K562 (cell line): ENCODE measurements at regions not wholly inside any gene's neighbourhood (a gene's known extent, or its start where the extent isn't known, plus 50 kb on each side); places are given as distances from the start of the nearest gene placed in this dataset.

Experiments used
- HDGF ChIP-seq: fragments of 450-650 bp; IDR thresholded peaks from 2 replicates; pipeline ENCODE4 v1.6.1; 2016
- IFI16 ChIP-seq: fragments of 250-450 bp; sonication (Bioruptor Pico); IDR thresholded peaks from 2 replicates; pipeline ENCODE4 v2.1.2; 2022; ENCODE audit warnings: mild to moderate bottlenecking, inconsistent platforms
- ZNF644 ChIP-seq: fragments of 200-800 bp; sonication (Bioruptor generic); IDR thresholded peaks from 2 replicates; pipeline ENCODE4 v1.6.1; 2016; ENCODE audit warnings: low read depth, missing genetic modification characterization, missing compliant biosample characterization
- TF ChIP-seq, protein P1 (sequence below), 2 experiments: fragments of 450-650 bp in 1 of 2; sonication (generic) in 1 of 2; formaldehyde crosslinking in 1 of 2; IDR thresholded peaks in 1 of 2; conservative IDR thresholded peaks in 1 of 2; 2 replicates each; pipeline versions ENCODE4 v1.6.1 to v1.8.1; 2016 to 2023; ENCODE audit warnings: mild to moderate bottlenecking in 2 of 2, moderate library complexity in 2 of 2, inconsistent platforms in 1 of 2, missing genetic modification reagents in 1 of 2

GRCh38 chr7:142440906-142441411, 183.1 kb upstream of the PRSS58 start:
- no peak for TF ChIP-seq ZNF644
- TF ChIP-seq, protein P1, sequence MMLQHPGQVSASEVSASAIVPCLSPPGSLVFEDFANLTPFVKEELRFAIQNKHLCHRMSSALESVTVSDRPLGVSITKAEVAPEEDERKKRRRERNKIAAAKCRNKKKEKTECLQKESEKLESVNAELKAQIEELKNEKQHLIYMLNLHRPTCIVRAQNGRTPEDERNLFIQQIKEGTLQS (IDR thresholded peaks at IDR 0.05), result no peak
- TF ChIP-seq, protein P1 (CRISPR knock-in tag; conservative IDR thresholded peaks at IDR 0.05), result no peak
- no peak for TF ChIP-seq HDGF
- TF ChIP-seq IFI16, result no peak
